Stimulated activated CD4-positive, alpha-beta T cell treated with anti-CD3 and anti-CD28 coated beads, Interleukin-12 subunit alpha, Interleukin-12 subunit beta, amount 100 ng/mL, for 48 hours (primary cell): ENCODE measurements at regions not wholly inside any gene's neighbourhood (a gene's known extent, or its start where the extent isn't known, plus 50 kb on each side); places are given as distances from the start of the nearest gene placed in this dataset.
"Not testable (repeated sequence)": the region's sequence is repeated elsewhere in the genome, so short reads cannot be mapped to it uniquely, and the experiment has no call there.

Source experiments
- DNase-seq, 3 donors: peaks; one replicate each; pipeline ENCODE4 v3.0.0-alpha.2; 2020; ENCODE audit warnings: low read depth in 2 of 3, low spot score in 1 of 3

DNA sequence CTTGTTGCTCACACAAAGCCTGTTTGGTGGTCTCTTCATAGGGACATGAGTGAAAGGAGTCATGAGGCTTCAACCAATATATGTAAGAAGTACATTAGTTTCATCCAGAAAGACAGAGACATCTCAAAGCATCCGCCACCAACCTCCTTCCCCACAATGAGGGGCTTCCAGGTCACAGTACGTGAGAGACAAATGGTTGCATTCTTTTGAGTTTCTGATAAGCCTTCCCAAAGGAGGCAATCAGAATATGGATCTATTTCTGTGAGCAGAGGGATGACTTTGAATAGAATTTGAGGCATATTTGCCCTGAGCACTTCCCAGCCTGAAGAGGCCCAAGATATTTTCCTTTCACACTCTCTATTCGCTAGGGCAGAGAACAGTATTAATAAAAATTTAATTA lies 931.1 kb downstream of the FAM181B start:
- DNase-seq = no peak

DNA sequence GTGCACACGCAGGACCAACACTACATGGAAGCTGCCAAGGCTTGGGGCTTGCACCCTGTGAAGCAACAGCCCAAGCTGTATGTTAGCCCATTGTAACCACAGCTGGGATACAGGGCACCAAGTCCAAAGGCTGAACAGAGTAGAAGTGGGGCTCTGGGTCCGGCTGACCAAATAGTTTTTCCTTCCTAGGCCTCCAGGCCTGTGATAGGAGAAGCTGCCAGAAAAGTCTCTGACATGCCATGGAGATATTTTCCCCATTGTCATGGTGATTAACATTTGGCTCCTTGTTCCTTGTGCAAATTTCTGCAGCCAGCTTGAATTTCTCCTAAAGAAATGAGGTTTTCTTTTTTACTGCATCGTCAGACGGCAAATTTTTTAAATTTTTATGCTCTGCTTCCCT lies 941.2 kb downstream of the FAM181B start:
- DNase-seq = no peak

DNA sequence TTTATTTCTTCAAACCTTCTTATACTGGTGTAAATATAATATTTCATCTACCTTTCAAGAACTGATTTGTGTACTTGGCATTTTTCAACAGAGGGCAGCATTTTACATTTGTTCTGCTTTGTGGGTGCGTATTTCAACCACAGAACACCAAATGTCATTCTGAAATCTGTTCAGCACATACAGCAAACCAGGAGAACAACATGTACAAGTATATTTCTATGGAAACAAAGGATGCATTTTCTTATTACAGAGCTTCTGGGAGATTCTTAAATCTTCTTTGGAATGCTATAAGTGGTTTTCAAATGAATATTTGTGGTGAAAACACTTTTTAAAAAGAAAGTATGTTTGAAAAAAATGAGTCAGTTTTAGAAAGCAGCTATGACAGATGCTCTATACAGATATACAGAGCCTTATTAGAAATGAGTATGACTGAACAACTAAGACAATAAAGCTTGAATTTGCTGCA lies 946.0 kb downstream of the FAM181B start:
- no peak for DNase-seq

DNA sequence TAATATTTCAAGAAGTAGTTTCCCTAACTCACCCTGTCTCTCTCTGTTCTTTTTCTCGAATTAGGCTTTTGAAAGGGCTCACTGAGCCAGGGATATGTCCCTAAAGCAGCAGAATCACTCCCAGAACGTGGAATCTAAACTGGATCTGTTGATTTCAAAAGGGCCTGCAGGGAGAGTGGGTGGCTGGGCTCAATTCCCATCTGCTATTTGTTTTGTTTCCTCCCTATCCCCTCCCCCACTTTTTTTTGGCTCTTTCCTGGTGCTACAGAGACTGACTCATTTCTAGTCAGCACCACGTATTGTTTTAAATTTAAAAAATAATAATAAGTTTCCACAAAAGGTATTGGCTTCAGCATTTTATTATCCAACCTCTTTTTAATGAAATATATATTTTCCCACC lies 961.5 kb downstream of the FAM181B start:
- no peak for DNase-seq

DNA sequence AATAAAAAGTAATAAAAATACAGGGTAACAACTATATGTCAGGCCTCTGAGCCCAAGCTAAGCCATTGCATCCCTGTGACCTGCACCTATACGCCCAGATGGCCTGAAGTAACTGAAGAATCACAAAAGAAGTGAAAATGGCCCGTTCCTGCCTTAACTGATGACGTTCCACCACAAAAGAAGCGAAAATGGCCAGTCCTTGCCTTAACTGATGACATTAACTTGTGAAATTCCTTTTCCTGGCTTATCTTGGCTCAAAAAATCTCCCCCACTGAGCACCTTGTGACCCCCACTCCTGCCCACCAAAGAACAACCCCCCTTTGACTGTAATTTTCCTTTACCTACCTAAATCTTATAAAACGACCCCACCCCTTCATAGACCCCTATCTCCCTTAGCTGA lies 963.8 kb downstream of the FAM181B start:
- DNase-seq = not testable (repeated sequence)

DNA sequence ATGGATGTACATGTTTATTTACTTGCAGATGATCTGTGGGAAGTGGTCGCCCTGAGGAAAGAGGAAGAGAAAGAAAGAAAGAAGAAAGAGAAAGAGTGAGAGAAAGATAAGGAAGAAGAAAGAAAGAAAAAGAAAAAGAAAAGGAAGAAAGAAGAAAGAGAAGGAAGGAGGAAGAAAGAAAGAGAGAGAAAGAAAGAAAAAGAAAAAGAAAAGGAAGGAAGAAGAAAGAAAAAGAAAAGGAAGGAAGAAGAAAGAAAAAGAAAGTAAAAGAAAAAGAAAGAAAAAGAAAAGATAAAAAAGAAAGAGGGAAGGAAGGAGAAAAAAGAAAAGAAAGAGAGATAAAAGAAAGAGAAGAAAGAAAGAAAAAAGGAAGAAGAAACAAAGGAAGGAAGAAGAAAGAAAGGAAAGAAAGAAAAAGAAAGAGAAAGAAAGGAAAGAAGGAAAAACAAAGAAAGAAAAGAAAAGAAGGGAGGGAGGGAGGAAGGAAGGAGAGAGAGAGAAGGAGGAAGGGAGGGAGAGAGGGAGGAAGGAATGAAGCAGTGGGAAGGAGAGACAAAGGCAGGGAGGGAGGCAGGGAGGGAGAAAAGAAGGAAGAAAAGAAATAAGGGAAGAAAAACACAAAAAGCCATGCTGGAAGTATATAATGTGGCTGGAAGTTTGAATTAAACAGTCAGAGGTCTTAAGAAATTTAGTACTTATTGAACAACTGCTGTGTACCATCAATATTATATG lies 976.6 kb downstream of the FAM181B start:
- DNase-seq = no peak

DNA sequence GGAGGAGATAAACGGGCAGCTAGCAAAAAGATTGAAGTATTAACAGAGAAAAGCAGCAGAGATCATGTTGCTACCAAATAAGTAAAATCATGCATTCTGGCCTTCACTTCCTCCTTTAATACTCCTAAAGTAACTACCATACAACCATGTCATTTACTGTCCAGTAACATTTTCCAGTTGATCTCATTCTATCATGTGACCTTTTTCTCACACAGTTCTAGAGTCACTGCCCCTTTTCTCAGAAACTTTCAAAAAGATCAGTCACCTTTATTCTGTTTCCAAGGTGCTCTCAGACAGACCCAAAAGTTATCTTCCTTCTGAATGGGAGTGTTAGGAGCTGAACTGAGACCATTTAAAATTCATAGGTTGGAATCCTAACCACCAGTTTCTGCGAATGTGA lies 984.4 kb downstream of the FAM181B start:
- DNase-seq = no peak

DNA sequence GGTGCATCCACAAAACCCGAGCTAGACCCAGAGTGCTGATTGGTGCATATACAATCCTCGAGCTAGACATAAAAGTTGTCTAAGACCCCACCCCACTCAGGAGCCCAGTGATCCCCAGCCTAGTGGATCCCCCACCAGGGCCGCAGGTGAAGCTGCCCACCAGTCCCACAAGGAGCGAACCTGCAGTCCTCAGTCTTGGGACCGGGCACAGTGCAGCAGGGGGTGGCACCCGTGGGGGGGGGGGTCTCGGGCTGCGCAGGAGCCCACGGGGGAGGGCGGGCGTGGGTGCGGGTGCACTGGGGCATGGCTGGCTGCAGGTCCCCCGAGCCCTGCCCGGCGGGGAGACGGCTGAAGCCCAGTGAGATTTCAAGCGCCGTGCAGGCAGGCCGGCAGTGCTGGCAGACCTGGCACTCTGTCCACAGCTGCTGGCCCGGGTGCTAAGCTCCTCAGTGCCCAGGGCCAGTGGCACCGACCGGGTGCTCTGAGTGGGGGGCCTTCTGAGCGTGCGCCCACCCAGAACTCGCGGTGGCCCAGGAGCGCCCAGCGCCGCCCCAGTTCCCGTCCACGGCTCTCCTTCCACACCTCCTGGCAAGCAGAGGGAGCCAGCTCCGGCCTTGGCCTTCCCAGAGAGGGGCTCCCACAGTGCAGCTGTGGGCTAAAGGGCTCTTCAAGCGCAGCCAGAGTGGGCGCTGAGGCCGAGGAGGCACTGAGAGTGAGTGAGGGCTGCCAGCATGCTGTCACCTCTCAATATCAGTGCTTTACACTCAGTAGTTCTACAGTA lies 989.1 kb downstream of the FAM181B start:
- no peak for DNase-seq

DNA sequence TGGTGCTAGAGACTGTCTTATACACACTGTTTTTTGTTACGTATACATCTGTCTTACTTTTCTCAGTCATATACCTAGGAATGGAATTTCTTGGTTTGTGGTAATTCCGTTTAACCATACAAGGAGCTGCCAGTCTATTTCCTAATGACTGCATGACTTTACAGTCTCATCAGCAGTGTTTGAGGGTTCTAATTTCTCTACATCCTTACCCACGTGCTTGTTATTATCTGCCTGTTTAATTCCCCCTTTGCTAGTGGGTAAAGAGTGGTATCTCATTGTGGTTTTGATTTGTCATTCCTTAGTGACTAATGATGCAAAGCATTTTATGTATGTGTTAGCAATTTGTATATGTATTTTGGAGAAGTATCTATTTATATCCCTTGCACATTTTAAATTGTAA lies 1008.0 kb downstream of the FAM181B start:
- DNase-seq = no peak

DNA sequence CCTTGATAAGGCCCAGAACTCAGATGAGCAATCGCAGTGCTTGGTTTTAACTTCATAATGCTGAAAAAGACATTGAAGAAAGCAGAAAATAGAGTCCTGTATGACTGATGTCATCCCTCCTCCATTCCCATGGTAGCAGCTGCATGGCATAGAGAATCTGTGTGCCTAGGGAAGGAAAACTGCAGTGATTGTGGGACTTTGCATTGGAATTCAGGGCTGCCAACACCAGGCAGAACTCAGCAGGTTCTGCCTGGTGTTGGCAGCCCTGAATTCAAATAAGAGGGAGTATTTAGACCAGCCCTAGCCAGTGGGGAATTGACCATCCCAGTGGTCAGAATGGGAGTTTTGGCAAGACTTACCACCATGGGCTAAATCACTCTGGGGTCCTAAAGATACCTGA lies 1016.0 kb downstream of the FAM181B start:
- DNase-seq = no peak

DNA sequence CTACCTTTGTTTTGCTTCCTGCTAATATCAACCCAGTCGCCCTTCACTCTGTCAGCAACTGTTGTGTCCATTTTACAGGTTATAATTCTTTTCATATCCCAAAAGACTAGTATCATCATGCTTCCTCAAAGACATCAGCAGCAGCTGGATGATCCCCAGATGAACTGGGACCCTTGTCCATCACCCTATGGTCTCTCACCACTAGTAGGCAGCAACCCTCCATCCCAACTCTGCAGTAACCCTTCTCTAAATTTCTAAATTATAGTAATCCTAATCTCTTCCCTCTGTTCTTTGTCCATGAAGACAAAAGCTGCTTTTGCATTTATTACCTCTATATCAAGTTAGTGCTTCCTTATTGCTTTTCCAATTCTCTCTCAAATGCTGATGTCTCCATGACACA lies 1025.8 kb downstream of the FAM181B start:
- no peak for DNase-seq

DNA sequence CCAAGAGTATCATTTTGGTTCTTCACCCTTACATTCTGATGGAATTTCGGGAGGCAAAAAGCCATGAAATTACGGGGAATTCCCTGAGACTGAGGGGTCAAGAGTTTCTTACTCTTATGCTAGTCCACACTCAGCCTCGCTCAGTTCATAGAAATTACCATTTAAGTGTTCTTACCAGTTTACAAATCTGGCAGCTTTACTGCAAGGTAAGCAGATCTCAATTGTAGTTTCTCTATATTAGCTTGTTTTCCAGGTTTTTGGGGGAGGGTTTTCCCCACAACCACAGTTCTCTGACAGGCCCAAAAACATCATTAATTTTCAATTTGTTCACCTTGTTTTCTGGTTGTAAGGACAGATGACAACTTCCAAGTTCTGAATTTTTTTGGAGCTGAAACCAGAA lies 1028.4 kb downstream of the FAM181B start:
- no peak for DNase-seq

DNA sequence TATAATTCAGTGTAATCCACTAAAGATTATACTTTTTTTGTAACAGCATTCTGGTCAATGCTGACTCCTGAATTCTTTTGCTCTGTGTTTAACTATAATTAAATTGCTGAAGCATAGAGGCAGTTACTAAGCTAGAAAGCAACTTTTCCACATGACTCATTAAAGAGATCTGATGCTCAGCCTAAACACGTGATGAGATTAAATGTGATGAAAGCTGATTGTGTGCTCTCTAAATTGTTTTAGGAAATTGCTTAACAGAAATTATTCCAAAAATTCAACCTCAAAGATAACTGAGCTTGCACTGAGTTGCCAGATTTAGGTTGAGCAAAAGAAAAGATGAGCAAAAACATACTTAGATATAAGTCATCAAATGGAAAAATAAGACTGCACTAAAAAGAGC lies 1033.6 kb downstream of the FAM181B start:
- DNase-seq = no peak

DNA sequence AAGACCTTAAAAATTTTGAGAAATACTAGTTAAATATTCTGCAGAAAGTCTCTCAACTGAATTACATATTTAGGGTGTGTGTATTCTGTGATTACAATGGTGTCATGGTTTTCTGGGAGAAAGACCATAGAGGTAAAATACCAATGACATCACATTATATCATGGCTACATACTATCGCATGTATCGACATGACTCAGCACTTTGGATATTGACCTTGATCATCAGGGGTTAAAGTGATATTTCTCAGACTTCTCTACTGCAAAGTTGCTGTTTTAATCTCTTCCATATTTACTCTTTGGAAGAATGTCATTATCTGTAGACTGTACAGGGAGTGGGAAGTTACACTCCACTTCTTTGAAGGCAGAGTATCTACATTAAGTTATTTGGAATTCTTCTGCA lies 1046.6 kb downstream of the FAM181B start:
- DNase-seq = no peak

DNA sequence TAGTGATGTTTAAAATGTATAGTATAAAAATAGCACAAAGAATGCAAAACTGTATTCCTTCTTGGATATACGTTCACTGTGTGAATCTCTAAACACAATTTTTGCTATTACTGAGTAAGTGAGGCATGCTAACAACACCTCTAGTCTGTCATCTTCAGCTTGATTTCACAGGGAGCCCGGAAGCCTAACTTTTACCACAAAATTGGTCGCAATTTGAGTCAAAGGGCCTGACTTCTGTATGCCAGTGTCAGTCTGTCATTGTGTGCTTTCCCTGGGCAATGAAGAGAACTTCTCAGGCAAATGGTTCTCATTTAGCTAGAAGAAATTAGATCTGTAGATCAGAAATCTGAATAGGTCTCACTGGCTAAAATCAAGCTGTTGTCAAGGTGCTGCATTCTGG lies 1059.5 kb downstream of the FAM181B start:
- DNase-seq = no peak

DNA sequence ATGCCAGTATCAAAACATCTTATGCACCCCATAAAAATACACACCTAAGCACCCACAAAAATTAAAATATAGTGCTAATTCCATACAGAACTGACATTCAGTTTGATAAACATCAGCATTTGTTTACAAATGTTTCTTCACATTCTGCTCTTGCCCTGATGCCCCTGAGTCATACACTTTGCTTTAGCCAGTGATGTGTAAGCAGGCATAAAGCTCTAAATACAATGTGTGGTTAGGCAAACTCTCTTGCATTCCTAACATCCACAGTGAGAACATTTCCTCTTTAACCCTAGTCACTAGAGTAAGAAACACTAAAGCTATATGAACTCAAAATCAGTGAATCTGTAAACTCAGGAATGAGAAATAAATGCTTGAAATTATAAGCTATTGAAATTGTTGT lies 1060.7 kb downstream of the FAM181B start:
- DNase-seq = no peak

DNA sequence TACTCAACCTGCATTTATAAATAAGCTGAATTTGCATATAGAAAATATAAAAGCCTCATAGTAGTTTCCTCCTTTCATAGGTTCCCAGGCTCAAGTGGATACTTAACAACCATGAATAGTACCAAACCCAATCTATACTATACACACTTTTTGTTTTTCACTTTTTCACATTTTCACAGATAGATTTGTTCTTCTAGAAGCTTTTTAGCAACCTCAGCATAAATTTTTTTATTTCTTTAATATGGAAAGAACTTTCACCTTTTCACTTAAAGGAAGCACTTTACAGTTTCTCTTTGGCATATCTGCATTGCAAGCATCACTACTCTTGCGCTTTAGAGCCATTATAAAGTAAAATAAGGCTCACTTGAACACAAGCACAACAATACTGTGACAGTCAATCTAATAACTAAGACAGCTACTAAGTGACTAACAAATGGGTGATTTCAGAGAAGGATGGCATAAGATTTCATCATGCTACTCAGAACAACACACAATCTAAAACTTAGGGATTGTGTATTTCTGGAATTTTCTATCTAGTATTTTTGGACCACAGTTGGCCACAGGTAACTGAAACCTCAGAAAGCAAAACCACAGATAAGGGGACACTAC lies 1063.6 kb downstream of the FAM181B start:
- DNase-seq = no peak

DNA sequence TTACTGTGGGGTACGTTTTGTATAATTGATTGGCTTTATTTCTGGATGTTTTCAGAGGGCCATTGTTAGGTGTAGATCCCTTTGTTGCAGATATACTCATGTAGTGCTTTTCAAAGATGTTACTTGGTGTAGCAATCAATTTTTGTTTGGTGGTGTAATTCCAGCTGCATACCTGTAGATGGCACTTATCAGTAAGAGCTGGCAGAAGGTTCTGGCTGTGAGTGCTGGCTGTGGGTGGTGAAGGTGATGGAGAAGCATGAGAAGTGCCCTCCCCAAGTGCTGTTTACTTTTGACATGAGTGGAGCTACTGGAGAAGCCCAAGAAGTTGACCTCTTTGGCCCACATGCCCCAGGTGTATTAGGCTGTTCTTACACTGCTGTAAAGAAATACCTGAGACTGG lies 1074.9 kb downstream of the FAM181B start:
- no peak for DNase-seq

DNA sequence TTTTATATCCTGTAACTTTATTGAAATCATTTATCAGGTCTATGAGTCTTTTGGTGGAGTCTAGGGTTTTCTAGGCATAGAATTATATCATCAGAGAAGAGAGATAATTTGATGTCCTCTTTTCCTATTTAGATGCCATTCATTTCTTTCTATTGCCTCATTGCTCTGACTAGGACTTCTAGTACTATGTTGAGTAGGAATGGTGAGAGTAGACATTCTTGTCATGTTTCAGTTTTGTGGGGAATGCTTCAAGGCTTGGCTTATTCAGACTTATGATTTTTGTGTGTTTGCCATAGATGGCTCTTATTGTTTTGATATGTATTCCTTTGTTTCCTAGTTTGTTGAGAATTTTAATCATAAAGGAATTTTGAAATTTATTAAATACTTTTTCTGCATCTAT lies 1078.3 kb downstream of the FAM181B start:
- no peak for DNase-seq

DNA sequence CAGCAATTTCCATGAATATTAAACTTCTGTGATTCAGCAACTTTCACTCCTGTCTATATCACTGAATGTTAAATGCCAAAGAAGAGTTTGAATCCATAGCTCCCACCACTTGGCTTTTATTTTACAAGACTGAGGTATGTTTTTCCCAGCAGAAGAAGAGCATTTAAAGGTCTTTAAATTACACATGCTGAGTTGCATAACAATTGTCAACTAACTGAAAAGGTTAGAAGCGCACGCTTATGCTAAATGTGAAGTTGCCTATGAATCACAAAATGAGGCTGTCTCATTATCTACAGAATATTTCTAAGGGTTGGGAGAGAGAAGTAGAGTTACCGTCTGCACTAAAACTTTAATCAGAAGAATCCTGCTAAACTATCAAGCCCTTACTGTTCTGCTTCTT lies 1086.3 kb downstream of the FAM181B start:
- DNase-seq = no peak

DNA sequence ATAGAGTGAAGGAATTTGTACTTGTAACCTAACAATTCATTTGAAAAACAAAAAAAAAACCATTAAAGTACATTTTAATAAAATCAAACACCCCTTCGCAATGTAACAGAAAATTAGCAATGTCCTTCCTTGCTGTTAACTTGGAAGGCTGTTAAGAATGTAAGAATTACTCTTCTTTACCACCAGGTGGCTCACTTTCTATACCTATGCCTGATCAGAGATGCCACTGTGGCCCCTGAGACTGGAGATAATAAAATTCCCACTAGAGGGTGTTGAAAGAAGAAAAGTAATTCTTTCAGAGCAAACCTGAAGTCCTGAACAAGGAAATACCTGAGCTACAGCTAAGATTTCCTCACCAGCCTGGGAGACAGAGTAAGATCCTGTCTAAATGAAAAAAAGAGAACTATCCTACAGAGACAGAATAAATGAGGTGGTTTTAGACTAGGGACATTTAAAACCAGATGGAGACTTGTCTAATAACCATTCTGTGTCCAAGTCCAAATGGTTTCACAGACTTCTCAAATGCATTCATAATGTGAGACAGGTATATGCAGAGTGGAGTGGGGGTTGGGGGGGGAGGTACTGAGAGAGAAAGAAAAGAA lies 1089.3 kb downstream of the FAM181B start:
- DNase-seq = no peak

DNA sequence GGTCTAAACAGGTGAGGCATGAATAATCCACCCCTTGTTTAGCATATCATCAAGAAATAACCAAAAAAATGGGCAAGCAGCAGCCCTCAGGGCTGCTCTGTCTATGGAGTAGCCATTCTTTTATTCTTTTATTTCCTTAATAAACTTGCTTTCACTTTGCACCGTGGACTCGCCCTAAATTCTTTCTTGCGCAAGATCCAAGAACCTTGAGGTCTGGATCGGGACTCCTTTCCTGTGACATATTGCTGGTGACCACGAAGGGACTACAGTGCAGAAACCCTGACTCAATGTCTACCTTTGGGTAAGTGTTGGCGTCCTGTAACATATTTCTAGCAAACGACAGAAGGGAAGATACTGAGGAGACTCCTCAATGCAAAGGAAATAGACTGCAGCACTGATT lies 1099.2 kb downstream of the FAM181B start:
- no peak for DNase-seq
